KG1 (cell line): ENCODE measurements at regions not wholly inside any gene's neighbourhood (a gene's known extent, or its start where the extent isn't known, plus 50 kb on each side); places are given as distances from the start of the nearest gene placed in this dataset.

Source experiments
- DNase-seq: peaks from one replicate; lab custom pipeline; 2025; lab: John Stamatoyannopoulos, UW

GRCh38 chr15:98560338-98560737 is 88.0 kb upstream of the IGF1R start:
- DNase-seq: no peak

GRCh38 chr15:98561169-98561941 is 87.0 kb upstream of the IGF1R start:
- no peak for DNase-seq

- no peak for DNase-seq
Observed at GRCh38 chr15:98562331-98562937, 85.9 kb upstream of the IGF1R start.

- DNase-seq: no peak
Observed at GRCh38 chr15:98565566-98565965, 82.8 kb upstream of the IGF1R start.

GRCh38 chr15:98567951-98568350 is 80.4 kb upstream of the IGF1R start:
- DNase-seq: no peak

- DNase-seq: no peak
Observed at GRCh38 chr15:98568382-98569017, 79.8 kb upstream of the IGF1R start.

GRCh38 chr15:98570119-98570518 is 78.2 kb upstream of the IGF1R start:
- DNase-seq: no peak

GRCh38 chr15:98580572-98580971 is 67.8 kb upstream of the IGF1R start:
- DNase-seq: no peak

- DNase-seq: no peak
Observed at GRCh38 chr15:98581715-98582114, 66.6 kb upstream of the IGF1R start.

- no peak for DNase-seq
Observed at GRCh38 chr15:98582900-98583554, 65.3 kb upstream of the IGF1R start.

- no peak for DNase-seq
Observed at GRCh38 chr15:98583771-98584430, 64.4 kb upstream of the IGF1R start.

GRCh38 chr15:98586066-98586465 is 62.3 kb upstream of the IGF1R start:
- no peak for DNase-seq

- DNase-seq: no peak
Observed at GRCh38 chr15:98592136-98592535, 56.2 kb upstream of the IGF1R start.

- no peak for DNase-seq
Observed at GRCh38 chr15:98596131-98596530, 52.2 kb upstream of the IGF1R start.

- no peak for DNase-seq
Observed at GRCh38 chr15:98596885-98597392, 51.4 kb upstream of the IGF1R start.

GRCh38 chr15:98597666-98598065 is 50.7 kb upstream of the IGF1R start:
- no peak for DNase-seq
